ENCODE measurements at regions not wholly inside any gene's neighbourhood (a gene's known extent, or its start where the extent isn't known, plus 50 kb on each side); places are given as distances from the start of the nearest gene placed in this dataset.

DNA sequence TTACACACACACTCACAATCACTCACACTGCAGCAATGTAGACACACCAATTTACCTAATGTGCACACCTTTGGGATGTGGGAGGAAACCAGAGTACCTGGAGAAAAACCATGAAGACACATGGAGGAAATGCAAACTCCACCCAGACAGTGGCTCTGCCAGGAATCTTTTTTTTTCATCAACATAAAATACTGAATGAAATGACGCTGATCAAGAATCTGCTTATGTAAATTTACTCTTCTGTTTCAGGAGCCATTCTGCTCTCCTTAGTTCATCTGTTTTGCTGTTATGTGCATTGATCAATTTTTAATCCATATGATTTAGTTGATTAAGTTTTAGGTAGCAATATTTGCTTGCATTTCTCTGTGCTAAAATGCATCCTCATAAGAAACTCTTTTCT, 414.2 kb upstream of the CCDC54 start:
- TF ChIP-seq, protein P1, sequence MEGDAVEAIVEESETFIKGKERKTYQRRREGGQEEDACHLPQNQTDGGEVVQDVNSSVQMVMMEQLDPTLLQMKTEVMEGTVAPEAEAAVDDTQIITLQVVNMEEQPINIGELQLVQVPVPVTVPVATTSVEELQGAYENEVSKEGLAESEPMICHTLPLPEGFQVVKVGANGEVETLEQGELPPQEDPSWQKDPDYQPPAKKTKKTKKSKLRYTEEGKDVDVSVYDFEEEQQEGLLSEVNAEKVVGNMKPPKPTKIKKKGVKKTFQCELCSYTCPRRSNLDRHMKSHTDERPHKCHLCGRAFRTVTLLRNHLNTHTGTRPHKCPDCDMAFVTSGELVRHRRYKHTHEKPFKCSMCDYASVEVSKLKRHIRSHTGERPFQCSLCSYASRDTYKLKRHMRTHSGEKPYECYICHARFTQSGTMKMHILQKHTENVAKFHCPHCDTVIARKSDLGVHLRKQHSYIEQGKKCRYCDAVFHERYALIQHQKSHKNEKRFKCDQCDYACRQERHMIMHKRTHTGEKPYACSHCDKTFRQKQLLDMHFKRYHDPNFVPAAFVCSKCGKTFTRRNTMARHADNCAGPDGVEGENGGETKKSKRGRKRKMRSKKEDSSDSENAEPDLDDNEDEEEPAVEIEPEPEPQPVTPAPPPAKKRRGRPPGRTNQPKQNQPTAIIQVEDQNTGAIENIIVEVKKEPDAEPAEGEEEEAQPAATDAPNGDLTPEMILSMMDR (conservative IDR thresholded peaks at IDR 0.05) = no peak
- TF ChIP-seq ZFX (IDR thresholded peaks at IDR 0.05) = no peak
